Kidney (tissue), 13 donors: ENCODE measurements at regions not wholly inside any gene's neighbourhood (a gene's known extent, or its start where the extent isn't known, plus 50 kb on each side); places are given as distances from the start of the nearest gene placed in this dataset.

Experiments used
- DNase-seq, 5 donors: peaks; one replicate each; pipeline ENCODE4 v3.0.0-alpha.2; 2013 to 2020
- FAIRE-seq: peaks from 2 replicates; lab custom pipeline; 2012; peaks lifted over from hg19 to GRCh38; lab: Jason Lieb, UNC
- H3K27ac ChIP-seq, 2 donors: one replicate each; pipeline ENCODE4 v1.7.0; 2013; ENCODE audit warnings: low read depth in 2 of 2, low read length in 2 of 2, inconsistent platforms in 1 of 2
- H3K27me3 ChIP-seq: one replicate; pipeline ENCODE4 v1.7.1; 2013; ENCODE audit warnings: low read length, inconsistent platforms; ENCODE audit not compliant: control insufficient read depth, insufficient read depth
- H3K36me3 ChIP-seq, 3 donors: one replicate each; pipeline versions ENCODE4 v1.7.0 to v1.7.1; 2013; ENCODE audit warnings: low read length in 3 of 3, control low read depth in 1 of 3, inconsistent platforms in 1 of 3; ENCODE audit not compliant: insufficient read depth in 3 of 3, control insufficient read depth in 2 of 3
- H3K4me1 ChIP-seq, 3 donors: one replicate each; pipeline versions ENCODE4 v1.7.0 to v1.7.1; 2013; ENCODE audit warnings: low read length in 3 of 3, inconsistent platforms in 1 of 3, low read depth in 1 of 3; ENCODE audit not compliant: control insufficient read depth in 2 of 3, insufficient read depth in 2 of 3
- H3K4me3 ChIP-seq, 3 donors: one replicate each; pipeline versions ENCODE4 v1.7.0 to v1.8.1; 2013; ENCODE audit warnings: low read length in 3 of 3, control low read depth in 1 of 3, inconsistent platforms in 1 of 3
- H3K9ac ChIP-seq, 3 donors: one replicate each; pipeline versions ENCODE4 v1.7.0 to v1.7.1; 2013; ENCODE audit warnings: low read length in 3 of 3, control low read depth in 1 of 3, inconsistent platforms in 1 of 3
- H3K9me3 ChIP-seq, 3 donors: one replicate each; pipeline versions ENCODE4 v1.7.0 to v1.7.1; 2013; ENCODE audit warnings: low read length in 3 of 3, control low read depth in 1 of 3, inconsistent platforms in 1 of 3; ENCODE audit not compliant: control insufficient read depth in 2 of 3, insufficient read depth in 1 of 3
- CTCF ChIP-seq: IDR thresholded peaks from 3 replicates; pipeline ENCODE4 v1.5.1; 2012; ENCODE audit warnings: mild to moderate bottlenecking, moderate library complexity, borderline replicate concordance; ENCODE audit not compliant: insufficient read depth; ENCODE audit errors: extremely low read depth
- intact Hi-C: fragments of 100-400 bp; cut with DNase I; formaldehyde crosslinking; loops from one replicate; pipeline ENCODE4 v1.11.1; 2022
- donor health status: control.
- donor health status: control.
- donor health status: control.
- donor health status: control.
- donor health status: control.
- donor health status: DM: yes; HTN: yes; CAD: no.
- donor health status: Normal renal cell carcinoma (clear cell type).

GRCh38 chr13:24002206-24002815 is 105.0 kb upstream of the C1QTNF9B start:
- no peaks in the 10 kb centered on the region for H3K36me3 ChIP-seq
- H3K27me3 ChIP-seq = no peaks in the 10 kb centered on the region
- no peak overlapping the region for H3K27ac ChIP-seq
- H3K4me1 ChIP-seq = peaks cover 4 to 10% (median 10%) of the 10 kb centered on the region in 3 donors
- FAIRE-seq = no peak
- no peaks in the 10 kb centered on the region for H3K9me3 ChIP-seq
- intact Hi-C loops = no loop called here
- no peak overlapping the region for H3K4me3 ChIP-seq
- no peak overlapping the region for H3K9ac ChIP-seq
- no peak for TF ChIP-seq CTCF
- DNase-seq = no peak

GRCh38 chr13:24004142-24004899 is 107.0 kb upstream of the C1QTNF9B start:
- Histone ChIP-seq H3K27me3 (no peaks in the 10 kb centered on the region), H3K9me3 (no peaks in the 10 kb centered on the region), H3K27ac (no peak overlapping the region), H3K36me3 (no peaks in the 10 kb centered on the region), H3K9ac (no peak overlapping the region), H3K4me1 (peaks cover 4 to 10% (median 10%) of the 10 kb centered on the region in 3 donors), H3K4me3 (no peak overlapping the region)
- no peak for TF ChIP-seq CTCF
- FAIRE-seq = no peak
- no peak for DNase-seq
- intact Hi-C loops = no loop called here

- peaks cover 4 to 10% (median 10%) of the 10 kb centered on the region in 3 donors for H3K4me1 ChIP-seq
- no peak for FAIRE-seq
- no peaks in the 10 kb centered on the region for H3K27me3 ChIP-seq
- no peak overlapping the region for H3K9ac ChIP-seq
- peak overlapping the region in 1 of 2 donors; percentile 5 for H3K27ac ChIP-seq
- TF ChIP-seq CTCF = no peak
- intact Hi-C loops = no loop called here
- H3K36me3 ChIP-seq = no peaks in the 10 kb centered on the region
- H3K4me3 ChIP-seq = no peak overlapping the region
- H3K9me3 ChIP-seq = no peaks in the 10 kb centered on the region
- DNase-seq = no peak
Observed at GRCh38 chr13:24004971-24005370, 107.7 kb upstream of the C1QTNF9B start.
